SU-DHL-6 (cell line): ENCODE measurements at regions not wholly inside any gene's neighbourhood (a gene's known extent, or its start where the extent isn't known, plus 50 kb on each side); places are given as distances from the start of the nearest gene placed in this dataset.

ENCODE experiments used
- CTCF ChIP-seq: fragments of 200-600 bp; sonication (generic); IDR thresholded peaks from one replicate; pipeline ENCODE4 v1.5.1; 2017; ENCODE audit warnings: antibody characterized with exemption, mild to moderate bottlenecking, low read length, moderate library complexity; ENCODE audit not compliant: insufficient read depth, poor library complexity, severe bottlenecking
- EZH2phosphoT487 ChIP-seq: fragments of 200-600 bp; sonication (generic), shearing (Covaris generic); conservative IDR thresholded peaks from 2 replicates; pipeline ENCODE4 v1.6.1; 2018; ENCODE audit warnings: mild to moderate bottlenecking, antibody characterized with exemption, low read length, moderate library complexity, mixed read lengths

GRCh38 chr10:125256026-125256425, 95.7 kb upstream of the CTBP2 start:
- TF ChIP-seq CTCF (no peak), EZH2phosphoT487 (no peak)
